Astrocyte (in vitro differentiated cells and primary cell): ENCODE measurements at regions not wholly inside any gene's neighbourhood (a gene's known extent, or its start where the extent isn't known, plus 50 kb on each side); places are given as distances from the start of the nearest gene placed in this dataset.

Experiments used
- DNase-seq: peaks from one replicate; pipeline ENCODE4 v3.0.0-alpha.2; 2010; ENCODE audit warnings: low read depth
- FAIRE-seq: peaks from 2 replicates; lab custom pipeline; 2011; peaks lifted over from hg19 to GRCh38; lab: Jason Lieb, UNC
- H2AFZ ChIP-seq: 2 replicates; pipeline ENCODE4 v1.6.0; 2012; ENCODE audit warnings: low read depth, low read length, inconsistent platforms
- H3K27ac ChIP-seq: 2 replicates; pipeline ENCODE4 v1.5.1; 2011; ENCODE audit warnings: low read depth, low read length, inconsistent platforms
- H3K27me3 ChIP-seq: 2 replicates; pipeline ENCODE4 v1.6.0; 2011; ENCODE audit warnings: low read length, inconsistent platforms; ENCODE audit not compliant: insufficient read depth
- H3K36me3 ChIP-seq: 2 replicates; pipeline ENCODE4 v1.5.1; 2011; ENCODE audit warnings: low read length, inconsistent platforms; ENCODE audit not compliant: insufficient read depth
- H3K4me1 ChIP-seq: 2 replicates; pipeline ENCODE4 v1.5.1; 2011; ENCODE audit warnings: low read length, inconsistent platforms; ENCODE audit not compliant: insufficient read depth
- H3K4me2 ChIP-seq: 2 replicates; pipeline ENCODE4 v1.6.0; 2012; ENCODE audit warnings: low read length, inconsistent platforms
- H3K4me3 ChIP-seq: 2 replicates; pipeline ENCODE4 v1.5.1; 2011; ENCODE audit warnings: low read depth, mild to moderate bottlenecking, low read length, inconsistent platforms; ENCODE audit not compliant: insufficient read depth
- H3K79me2 ChIP-seq: 2 replicates; pipeline ENCODE4 v1.6.0; 2012; ENCODE audit warnings: mild to moderate bottlenecking, low read length, inconsistent platforms; ENCODE audit not compliant: insufficient read depth
- H3K9ac ChIP-seq: 2 replicates; pipeline ENCODE4 v1.6.0; 2012; ENCODE audit warnings: mild to moderate bottlenecking, low read length, inconsistent platforms
- H3K9me3 ChIP-seq: 2 replicates; pipeline ENCODE4 v1.5.1; 2012; ENCODE audit warnings: low read depth, mild to moderate bottlenecking, low read length, inconsistent platforms; ENCODE audit not compliant: insufficient read depth
- H4K20me1 ChIP-seq: 2 replicates; pipeline ENCODE4 v1.6.0; 2012; ENCODE audit warnings: low read length, inconsistent platforms; ENCODE audit not compliant: insufficient read depth
- H3K27ac Mint-ChIP-seq: one replicate; pipeline ENCODE4 v1.8.0; 2021; ENCODE audit warnings: mild to moderate bottlenecking, mixed read lengths; ENCODE audit not compliant: unreplicated experiment
- H3K27me3 Mint-ChIP-seq: one replicate; pipeline ENCODE4 v1.8.0; 2021; ENCODE audit warnings: low read depth, mixed read lengths; ENCODE audit not compliant: unreplicated experiment
- H3K36me3 Mint-ChIP-seq: one replicate; pipeline ENCODE4 v1.8.0; 2021; ENCODE audit warnings: low read depth, mixed read lengths; ENCODE audit not compliant: unreplicated experiment
- H3K4me1 Mint-ChIP-seq: one replicate; pipeline ENCODE4 v1.8.0; 2021; ENCODE audit warnings: low read depth, mixed read lengths; ENCODE audit not compliant: unreplicated experiment
- H3K4me3 Mint-ChIP-seq: one replicate; pipeline ENCODE4 v1.8.0; 2021; ENCODE audit warnings: mild to moderate bottlenecking, moderate library complexity, mixed read lengths; ENCODE audit not compliant: unreplicated experiment
- H3K9me3 Mint-ChIP-seq: one replicate; pipeline ENCODE4 v1.8.0; 2021; ENCODE audit warnings: mild to moderate bottlenecking, mixed read lengths; ENCODE audit not compliant: unreplicated experiment
- EZH2 ChIP-seq: IDR thresholded peaks from 2 replicates; pipeline ENCODE4 v1.6.1; 2012; ENCODE audit warnings: mild to moderate bottlenecking, low read length, inconsistent platforms; ENCODE audit not compliant: insufficient read depth
- TF ChIP-seq, protein P1 (sequence below): IDR thresholded peaks from 2 replicates; pipeline ENCODE4 v1.5.1; 2011; ENCODE audit warnings: low read depth, mild to moderate bottlenecking, inconsistent platforms, low read length, moderate library complexity; ENCODE audit not compliant: insufficient read depth

DNA sequence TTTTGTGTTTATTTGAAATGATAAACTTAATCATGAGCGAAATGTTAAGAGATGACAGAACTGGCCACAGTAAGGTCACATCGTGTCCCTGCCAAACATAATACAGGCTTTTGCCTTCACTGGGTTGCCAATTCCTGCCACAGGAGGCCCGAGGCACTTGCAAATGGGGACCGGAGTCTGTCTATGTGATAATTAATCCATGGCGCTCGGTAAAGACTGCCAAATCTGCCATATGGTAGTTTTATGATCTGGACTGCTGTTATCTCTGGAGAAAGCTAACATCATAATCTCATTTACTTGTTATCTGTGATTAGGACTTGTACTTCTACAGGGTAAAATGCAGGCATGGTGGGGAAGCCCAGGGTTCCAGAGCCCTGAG, 170.5 kb upstream of the TSHZ2 start:
- no peaks in the 10 kb centered on the region for H3K79me2 ChIP-seq
- H3K9ac ChIP-seq: no peak overlapping the region
- H3K27me3 ChIP-seq: no peaks in the 10 kb centered on the region
- no peak overlapping the region for H3K27ac ChIP-seq
- Mint-ChIP-seq H3K36me3 (no peaks in the 10 kb centered on the region), H3K27ac (no peak overlapping the region), H3K9me3 (no peaks in the 10 kb centered on the region), H3K4me1 (no peaks in the 10 kb centered on the region), H3K4me3 (no peak overlapping the region), H3K27me3 (peaks cover 6% of the 10 kb centered on the region)
- no peak overlapping the region for H3K4me3 ChIP-seq
- no peak overlapping the region for H2AFZ ChIP-seq
- DNase-seq: no peak
- no peak for FAIRE-seq
- no peaks in the 10 kb centered on the region for H3K9me3 ChIP-seq
- no peaks in the 10 kb centered on the region for H3K36me3 ChIP-seq
- H3K4me1 ChIP-seq: no peaks in the 10 kb centered on the region
- no peak for TF ChIP-seq EZH2
- TF ChIP-seq, protein P1, sequence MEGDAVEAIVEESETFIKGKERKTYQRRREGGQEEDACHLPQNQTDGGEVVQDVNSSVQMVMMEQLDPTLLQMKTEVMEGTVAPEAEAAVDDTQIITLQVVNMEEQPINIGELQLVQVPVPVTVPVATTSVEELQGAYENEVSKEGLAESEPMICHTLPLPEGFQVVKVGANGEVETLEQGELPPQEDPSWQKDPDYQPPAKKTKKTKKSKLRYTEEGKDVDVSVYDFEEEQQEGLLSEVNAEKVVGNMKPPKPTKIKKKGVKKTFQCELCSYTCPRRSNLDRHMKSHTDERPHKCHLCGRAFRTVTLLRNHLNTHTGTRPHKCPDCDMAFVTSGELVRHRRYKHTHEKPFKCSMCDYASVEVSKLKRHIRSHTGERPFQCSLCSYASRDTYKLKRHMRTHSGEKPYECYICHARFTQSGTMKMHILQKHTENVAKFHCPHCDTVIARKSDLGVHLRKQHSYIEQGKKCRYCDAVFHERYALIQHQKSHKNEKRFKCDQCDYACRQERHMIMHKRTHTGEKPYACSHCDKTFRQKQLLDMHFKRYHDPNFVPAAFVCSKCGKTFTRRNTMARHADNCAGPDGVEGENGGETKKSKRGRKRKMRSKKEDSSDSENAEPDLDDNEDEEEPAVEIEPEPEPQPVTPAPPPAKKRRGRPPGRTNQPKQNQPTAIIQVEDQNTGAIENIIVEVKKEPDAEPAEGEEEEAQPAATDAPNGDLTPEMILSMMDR: no peak
- no peaks in the 10 kb centered on the region for H4K20me1 ChIP-seq
- H3K4me2 ChIP-seq: no peak overlapping the region

DNA sequence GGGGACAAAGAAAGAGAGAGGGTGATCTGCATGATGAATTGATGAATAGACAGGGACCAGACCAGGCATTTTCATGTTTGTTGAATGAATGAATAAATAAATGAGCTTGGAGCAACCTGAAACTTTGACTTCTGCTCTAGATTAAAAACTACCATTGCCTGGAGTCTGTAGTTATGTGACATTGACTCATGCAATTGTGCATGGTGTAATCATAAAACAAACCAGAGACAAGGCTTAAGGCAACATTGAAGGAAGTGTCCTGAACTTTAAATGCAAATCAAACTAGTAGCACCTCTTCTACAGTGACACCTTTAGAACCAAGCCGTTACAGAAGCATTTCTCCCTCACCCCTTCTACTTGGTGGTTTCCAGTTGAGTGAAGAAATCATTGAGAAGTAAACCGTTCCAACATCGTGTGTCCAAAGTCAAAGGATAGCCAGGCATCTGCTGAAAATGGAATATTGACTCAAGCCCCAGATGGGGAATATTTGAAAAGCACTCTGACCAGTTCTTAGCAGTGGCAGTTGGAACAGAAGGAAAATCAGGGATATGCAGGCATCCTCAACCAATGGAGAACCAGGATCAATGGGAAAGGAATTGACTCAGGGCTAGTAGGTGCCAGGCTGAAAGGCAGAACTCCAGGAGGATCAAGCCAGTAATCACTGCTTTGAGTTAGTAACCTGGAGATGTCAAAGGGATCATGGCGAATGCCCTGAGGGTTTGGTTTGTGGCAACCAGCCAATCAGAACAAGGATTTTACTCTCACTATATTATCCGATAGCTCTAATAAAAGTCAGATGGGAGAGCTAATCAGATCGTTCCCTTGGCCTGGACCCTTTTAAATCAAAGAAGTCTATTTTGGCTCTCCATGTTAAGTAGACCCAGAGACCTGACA, 171.2 kb upstream of the TSHZ2 start:
- no peaks in the 10 kb centered on the region for H3K4me1 ChIP-seq
- no peak for FAIRE-seq
- Mint-ChIP-seq H3K27me3 (peaks cover 6% of the 10 kb centered on the region), H3K36me3 (no peaks in the 10 kb centered on the region), H3K27ac (no peak overlapping the region), H3K9me3 (no peaks in the 10 kb centered on the region), H3K4me3 (no peak overlapping the region), H3K4me1 (no peaks in the 10 kb centered on the region)
- no peak overlapping the region for H3K4me2 ChIP-seq
- TF ChIP-seq EZH2: no peak
- TF ChIP-seq, protein P1: no peak
- DNase-seq: no peak
- H2AFZ ChIP-seq: no peak overlapping the region
- H3K79me2 ChIP-seq: no peaks in the 10 kb centered on the region
- no peak overlapping the region for H3K4me3 ChIP-seq
- H3K27me3 ChIP-seq: no peaks in the 10 kb centered on the region
- no peak overlapping the region for H3K27ac ChIP-seq
- H3K9me3 ChIP-seq: no peaks in the 10 kb centered on the region
- no peak overlapping the region for H3K9ac ChIP-seq
- no peaks in the 10 kb centered on the region for H3K36me3 ChIP-seq
- no peaks in the 10 kb centered on the region for H4K20me1 ChIP-seq

DNA sequence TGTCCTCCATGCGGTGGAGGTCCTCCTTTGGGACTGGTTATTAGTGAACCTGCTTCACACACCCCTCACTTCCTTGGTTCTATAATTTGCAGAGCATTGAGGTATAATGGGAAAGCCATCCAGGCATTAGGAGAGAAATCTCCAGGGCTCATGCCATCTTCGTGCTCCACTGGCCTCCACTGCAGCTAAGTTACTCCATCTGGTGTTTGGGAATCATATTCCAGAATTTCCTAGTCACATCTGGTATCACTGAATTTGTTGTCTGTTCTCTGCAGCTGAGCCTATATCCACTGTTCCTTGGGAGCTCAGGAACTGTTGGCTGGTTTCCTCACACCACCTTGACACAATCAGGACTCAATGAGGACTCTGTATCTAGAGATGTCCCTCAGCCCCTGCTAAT, 173.0 kb upstream of the TSHZ2 start:
- FAIRE-seq (no peak), DNase-seq (no peak)
- H3K4me3 ChIP-seq: no peak overlapping the region
- no peaks in the 10 kb centered on the region for H3K9me3 ChIP-seq
- H3K79me2 ChIP-seq: no peaks in the 10 kb centered on the region
- H3K27ac Mint-ChIP-seq: no peak overlapping the region
- H3K9me3 Mint-ChIP-seq: no peaks in the 10 kb centered on the region
- no peak for TF ChIP-seq EZH2
- TF ChIP-seq, protein P1: no peak
- no peak overlapping the region for H3K4me2 ChIP-seq
- H4K20me1 ChIP-seq: no peaks in the 10 kb centered on the region
- no peaks in the 10 kb centered on the region for H3K36me3 Mint-ChIP-seq
- no peak overlapping the region for H3K4me3 Mint-ChIP-seq
- H3K36me3 ChIP-seq: no peaks in the 10 kb centered on the region
- H3K9ac ChIP-seq: no peak overlapping the region
- H2AFZ ChIP-seq: no peak overlapping the region
- H3K4me1 Mint-ChIP-seq: no peaks in the 10 kb centered on the region
- H3K4me1 ChIP-seq: no peaks in the 10 kb centered on the region
- H3K27ac ChIP-seq: no peak overlapping the region
- peaks cover 6% of the 10 kb centered on the region for H3K27me3 Mint-ChIP-seq
- no peaks in the 10 kb centered on the region for H3K27me3 ChIP-seq
